Loucy (cell line): ENCODE measurements at regions not wholly inside any gene's neighbourhood (a gene's known extent, or its start where the extent isn't known, plus 50 kb on each side); places are given as distances from the start of the nearest gene placed in this dataset.

Experiments used
- EZH2phosphoT487 ChIP-seq: fragments of 200-600 bp; IDR thresholded peaks from 2 replicates; pipeline ENCODE4 v1.6.1; 2018; ENCODE audit warnings: antibody characterized with exemption, mild to moderate bottlenecking, moderate library complexity, borderline replicate concordance
- TF ChIP-seq, protein P1 (sequence below): fragments of 200-600 bp; sonication (generic); conservative IDR thresholded peaks from 2 replicates; pipeline ENCODE4 v1.5.1; 2014; ENCODE audit warnings: mild to moderate bottlenecking, antibody characterized with exemption, low read length

DNA sequence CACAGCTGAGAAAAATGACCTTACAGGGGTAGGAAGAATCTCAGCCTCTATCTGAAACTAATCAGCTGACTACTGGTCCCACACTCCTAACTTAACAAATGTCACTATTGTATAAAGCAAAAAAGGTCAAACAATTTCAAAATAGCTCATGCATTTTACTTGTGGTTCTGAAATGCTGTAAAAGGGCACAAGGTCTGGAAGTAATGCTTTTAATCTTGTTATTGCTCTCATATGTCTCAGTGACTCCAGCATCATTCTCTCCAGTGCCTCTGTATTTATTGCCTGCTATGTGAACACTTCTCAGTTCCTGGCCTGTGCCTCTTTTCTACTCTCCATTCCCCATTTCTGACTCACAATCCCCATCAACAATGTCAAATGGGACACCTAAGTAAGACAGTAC is 937.7 kb downstream of the CDH11 start:
- no peak for TF ChIP-seq EZH2phosphoT487
- TF ChIP-seq, protein P1, sequence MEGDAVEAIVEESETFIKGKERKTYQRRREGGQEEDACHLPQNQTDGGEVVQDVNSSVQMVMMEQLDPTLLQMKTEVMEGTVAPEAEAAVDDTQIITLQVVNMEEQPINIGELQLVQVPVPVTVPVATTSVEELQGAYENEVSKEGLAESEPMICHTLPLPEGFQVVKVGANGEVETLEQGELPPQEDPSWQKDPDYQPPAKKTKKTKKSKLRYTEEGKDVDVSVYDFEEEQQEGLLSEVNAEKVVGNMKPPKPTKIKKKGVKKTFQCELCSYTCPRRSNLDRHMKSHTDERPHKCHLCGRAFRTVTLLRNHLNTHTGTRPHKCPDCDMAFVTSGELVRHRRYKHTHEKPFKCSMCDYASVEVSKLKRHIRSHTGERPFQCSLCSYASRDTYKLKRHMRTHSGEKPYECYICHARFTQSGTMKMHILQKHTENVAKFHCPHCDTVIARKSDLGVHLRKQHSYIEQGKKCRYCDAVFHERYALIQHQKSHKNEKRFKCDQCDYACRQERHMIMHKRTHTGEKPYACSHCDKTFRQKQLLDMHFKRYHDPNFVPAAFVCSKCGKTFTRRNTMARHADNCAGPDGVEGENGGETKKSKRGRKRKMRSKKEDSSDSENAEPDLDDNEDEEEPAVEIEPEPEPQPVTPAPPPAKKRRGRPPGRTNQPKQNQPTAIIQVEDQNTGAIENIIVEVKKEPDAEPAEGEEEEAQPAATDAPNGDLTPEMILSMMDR = no peak
